CD8-positive, alpha-beta memory T cell (primary cell): ENCODE measurements at regions not wholly inside any gene's neighbourhood (a gene's known extent, or its start where the extent isn't known, plus 50 kb on each side); places are given as distances from the start of the nearest gene placed in this dataset.

Source experiments
- CTCF ChIA-PET: fragments of 350-600 bp; sonication (Branson Sonifier 250); formaldehyde crosslinking; loops from one replicate; lab custom pipeline; 2021; ENCODE audit warnings: antibody characterized with exemption; lab: Charles Lee
- POLR2A ChIA-PET: fragments of 350-600 bp; sonication (Branson Sonifier 250); formaldehyde crosslinking; loops from one replicate; lab custom pipeline; 2021; ENCODE audit warnings: antibody characterized with exemption; lab: Charles Lee
- DNase-seq, 5 donors: peaks; one replicate each; pipeline versions ENCODE4 v3.0.0 to v3.0.0-alpha.2; 2020 to 2022; ENCODE audit warnings: mixed read lengths in 1 of 5
- H3K27ac ChIP-seq: one replicate; pipeline ENCODE4 v1.7.0; 2013; ENCODE audit warnings: low read depth, mild to moderate bottlenecking, low read length, moderate library complexity
- H3K27me3 ChIP-seq: 2 replicates; pipeline ENCODE4 v1.7.0; 2013; ENCODE audit warnings: low read length, mild to moderate bottlenecking; ENCODE audit not compliant: insufficient read depth, poor library complexity, severe bottlenecking
- H3K36me3 ChIP-seq: 2 replicates; pipeline ENCODE4 v1.7.0; 2013; ENCODE audit warnings: mild to moderate bottlenecking, low read length, moderate library complexity; ENCODE audit not compliant: insufficient read depth
- H3K4me1 ChIP-seq: 2 replicates; pipeline ENCODE4 v1.7.0; 2013; ENCODE audit warnings: mild to moderate bottlenecking, low read length, moderate library complexity; ENCODE audit not compliant: insufficient read depth
- H3K4me3 ChIP-seq: 2 replicates; pipeline ENCODE4 v1.7.0; 2013; ENCODE audit warnings: mild to moderate bottlenecking, low read length
- H3K9me3 ChIP-seq: 2 replicates; pipeline ENCODE4 v1.7.0; 2013; ENCODE audit warnings: mild to moderate bottlenecking, low read length
- H3K27ac Mint-ChIP-seq, 8 donors: one replicate each; pipeline ENCODE4 v1.8.0; 2020 to 2021; ENCODE audit warnings: mixed read lengths in 8 of 8, mild to moderate bottlenecking in 6 of 8, inconsistent platforms in 3 of 8, moderate library complexity in 3 of 8
- H3K27me3 Mint-ChIP-seq, 2 donors: one replicate each; pipeline ENCODE4 v1.8.0; 2020 to 2021; ENCODE audit warnings: mixed read lengths in 2 of 2, mild to moderate bottlenecking in 1 of 2, moderate library complexity in 1 of 2
- H3K36me3 Mint-ChIP-seq, 3 donors: one replicate each; pipeline ENCODE4 v1.8.0; 2020 to 2021; ENCODE audit warnings: mixed read lengths in 3 of 3, inconsistent platforms in 1 of 3, mild to moderate bottlenecking in 1 of 3
- H3K4me1 Mint-ChIP-seq, 3 donors: one replicate each; pipeline ENCODE4 v1.8.0; 2020 to 2021; ENCODE audit warnings: mixed read lengths in 3 of 3, inconsistent platforms in 1 of 3, mild to moderate bottlenecking in 1 of 3
- H3K4me3 Mint-ChIP-seq, 7 donors: one replicate each; pipeline ENCODE4 v1.8.0; 2020 to 2021; ENCODE audit warnings: mixed read lengths in 7 of 7, mild to moderate bottlenecking in 6 of 7, moderate library complexity in 4 of 7, inconsistent platforms in 2 of 7
- H3K9me3 Mint-ChIP-seq, 5 donors: one replicate each; pipeline ENCODE4 v1.8.0; 2020 to 2022; ENCODE audit warnings: mixed read lengths in 5 of 5, mild to moderate bottlenecking in 3 of 5, moderate library complexity in 2 of 5, inconsistent platforms in 1 of 5

GRCh38 chr2:138440759-138441158 is 60.8 kb upstream of the SPOPL start:
- Mint-ChIP-seq H3K9me3 (peaks cover 0 to 2% (median 0%) of the 10 kb centered on the region in 5 donors), H3K27ac (peak overlapping the region in 1 of 8 donors; percentile 8), H3K4me1 (no peaks in the 10 kb centered on the region), H3K27me3 (no peaks in the 10 kb centered on the region), H3K4me3 (no peak overlapping the region), H3K36me3 (peaks cover 0 to 3% (median 1%) of the 10 kb centered on the region in 3 donors)
- ChIA-PET POLR2A (no interaction called here), CTCF (no interaction called here)
- no peak overlapping the region for H3K4me3 ChIP-seq
- H3K27me3 ChIP-seq: no peaks in the 10 kb centered on the region
- no peaks in the 10 kb centered on the region for H3K36me3 ChIP-seq
- no peaks in the 10 kb centered on the region for H3K4me1 ChIP-seq
- no peaks in the 10 kb centered on the region for H3K9me3 ChIP-seq
- H3K27ac ChIP-seq: no peak overlapping the region
- DNase-seq: no peak

DNA sequence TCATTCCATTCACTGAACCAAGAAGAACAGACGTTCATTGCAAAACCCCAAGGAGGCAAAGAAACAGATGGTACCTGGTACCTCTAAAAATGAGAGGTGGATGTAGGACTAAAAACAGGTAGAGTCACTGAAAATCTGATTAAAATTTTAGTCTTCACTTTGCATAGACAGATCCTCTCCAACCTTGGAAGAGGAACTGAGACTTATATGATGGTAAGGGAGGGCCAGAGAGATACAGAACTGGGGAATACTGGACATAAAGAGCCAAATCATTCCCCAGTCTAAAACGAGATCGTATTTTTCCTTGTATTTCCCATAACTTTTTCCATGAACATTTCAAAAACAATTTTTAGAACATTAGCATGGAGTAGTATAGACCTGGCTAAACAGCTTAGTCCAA is 59.7 kb upstream of the SPOPL start:
- Mint-ChIP-seq H3K36me3 (peaks cover 0 to 3% (median 1%) of the 10 kb centered on the region in 3 donors), H3K9me3 (peaks cover 0 to 2% (median 0%) of the 10 kb centered on the region in 5 donors), H3K27ac (no peak overlapping the region), H3K4me3 (no peak overlapping the region), H3K4me1 (no peaks in the 10 kb centered on the region), H3K27me3 (no peaks in the 10 kb centered on the region)
- Histone ChIP-seq H3K36me3 (no peaks in the 10 kb centered on the region), H3K4me3 (no peak overlapping the region), H3K27me3 (no peaks in the 10 kb centered on the region), H3K27ac (no peak overlapping the region), H3K4me1 (no peaks in the 10 kb centered on the region), H3K9me3 (no peaks in the 10 kb centered on the region)
- no peak for DNase-seq
- ChIA-PET CTCF (no interaction called here), POLR2A (no interaction called here)

DNA sequence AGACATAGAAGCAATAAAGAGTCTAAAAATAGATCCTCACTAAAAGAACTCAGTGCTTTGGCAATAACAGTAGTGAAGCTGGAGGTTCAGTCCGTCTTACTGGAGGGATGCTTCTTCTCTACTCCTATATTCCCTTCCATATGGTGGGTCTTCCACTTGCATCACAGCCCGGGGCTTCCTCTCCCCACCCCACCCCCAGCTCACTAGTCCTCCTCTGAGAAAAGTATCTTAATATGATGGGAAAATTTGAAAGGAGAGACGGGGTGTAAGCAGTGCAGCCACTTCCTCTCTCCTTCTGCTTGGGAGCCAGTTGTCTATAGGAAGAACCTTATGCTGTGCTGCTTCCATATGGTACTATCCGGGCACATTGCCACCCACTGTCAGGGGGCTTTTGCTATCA is 57.2 kb upstream of the SPOPL start:
- peaks cover 0 to 3% (median 1%) of the 10 kb centered on the region in 3 donors for H3K36me3 Mint-ChIP-seq
- no peak overlapping the region for H3K27ac ChIP-seq
- ChIA-PET POLR2A (no interaction called here), CTCF (no interaction called here)
- H3K4me1 Mint-ChIP-seq: no peaks in the 10 kb centered on the region
- no peaks in the 10 kb centered on the region for H3K9me3 ChIP-seq
- no peak overlapping the region for H3K4me3 ChIP-seq
- H3K27ac Mint-ChIP-seq: no peak overlapping the region
- H3K27me3 Mint-ChIP-seq: peaks cover 0 to 4% of the 10 kb centered on the region in 2 donors
- peaks cover 0 to 2% (median 0%) of the 10 kb centered on the region in 5 donors for H3K9me3 Mint-ChIP-seq
- H3K36me3 ChIP-seq: no peaks in the 10 kb centered on the region
- DNase-seq: no peak
- no peaks in the 10 kb centered on the region for H3K4me1 ChIP-seq
- H3K27me3 ChIP-seq: no peaks in the 10 kb centered on the region
- H3K4me3 Mint-ChIP-seq: no peak overlapping the region

DNA sequence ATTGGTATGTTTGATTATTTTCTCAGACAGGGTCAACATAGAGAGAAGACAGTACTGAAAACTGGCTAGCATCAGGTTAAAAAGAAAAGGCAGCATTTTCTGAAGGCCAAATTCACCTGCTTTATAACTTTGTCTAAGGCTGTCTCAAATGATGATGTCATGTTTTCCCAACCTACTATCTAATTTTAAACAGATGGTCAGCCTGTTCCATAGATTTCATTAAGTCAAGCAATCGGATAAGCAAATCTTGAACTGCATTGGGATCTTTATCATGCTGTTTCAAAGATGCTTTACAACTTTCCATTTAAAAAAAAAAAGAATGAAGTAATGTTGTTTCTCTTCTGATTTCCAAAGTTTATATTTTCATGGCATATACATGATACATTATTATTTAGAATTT is 56.3 kb upstream of the SPOPL start:
- Histone ChIP-seq H3K4me3 (no peak overlapping the region), H3K9me3 (no peaks in the 10 kb centered on the region), H3K27ac (no peak overlapping the region), H3K36me3 (no peaks in the 10 kb centered on the region), H3K27me3 (no peaks in the 10 kb centered on the region), H3K4me1 (no peaks in the 10 kb centered on the region)
- H3K36me3 Mint-ChIP-seq: peaks cover 0 to 3% (median 1%) of the 10 kb centered on the region in 3 donors
- no peak for DNase-seq
- no peak overlapping the region for H3K4me3 Mint-ChIP-seq
- no peaks in the 10 kb centered on the region for H3K4me1 Mint-ChIP-seq
- peaks cover 0 to 4% of the 10 kb centered on the region in 2 donors for H3K27me3 Mint-ChIP-seq
- CTCF ChIA-PET: no interaction called here
- H3K9me3 Mint-ChIP-seq: peaks cover 0 to 2% (median 0%) of the 10 kb centered on the region in 5 donors
- no peak overlapping the region for H3K27ac Mint-ChIP-seq
- POLR2A ChIA-PET: no interaction called here

- Mint-ChIP-seq H3K4me1 (no peaks in the 10 kb centered on the region), H3K27ac (no peak overlapping the region), H3K9me3 (peaks cover 0 to 2% (median 0%) of the 10 kb centered on the region in 5 donors), H3K36me3 (peaks cover 0 to 3% (median 1%) of the 10 kb centered on the region in 3 donors), H3K4me3 (no peak overlapping the region), H3K27me3 (peaks cover 0 to 4% of the 10 kb centered on the region in 2 donors)
- H3K27me3 ChIP-seq: no peaks in the 10 kb centered on the region
- H3K9me3 ChIP-seq: no peaks in the 10 kb centered on the region
- CTCF ChIA-PET: no interaction called here
- no peaks in the 10 kb centered on the region for H3K4me1 ChIP-seq
- H3K36me3 ChIP-seq: no peaks in the 10 kb centered on the region
- no peak overlapping the region for H3K27ac ChIP-seq
- DNase-seq: no peak
- H3K4me3 ChIP-seq: no peak overlapping the region
- POLR2A ChIA-PET: no interaction called here
Observed at GRCh38 chr2:138446043-138446442, 55.5 kb upstream of the SPOPL start.

DNA sequence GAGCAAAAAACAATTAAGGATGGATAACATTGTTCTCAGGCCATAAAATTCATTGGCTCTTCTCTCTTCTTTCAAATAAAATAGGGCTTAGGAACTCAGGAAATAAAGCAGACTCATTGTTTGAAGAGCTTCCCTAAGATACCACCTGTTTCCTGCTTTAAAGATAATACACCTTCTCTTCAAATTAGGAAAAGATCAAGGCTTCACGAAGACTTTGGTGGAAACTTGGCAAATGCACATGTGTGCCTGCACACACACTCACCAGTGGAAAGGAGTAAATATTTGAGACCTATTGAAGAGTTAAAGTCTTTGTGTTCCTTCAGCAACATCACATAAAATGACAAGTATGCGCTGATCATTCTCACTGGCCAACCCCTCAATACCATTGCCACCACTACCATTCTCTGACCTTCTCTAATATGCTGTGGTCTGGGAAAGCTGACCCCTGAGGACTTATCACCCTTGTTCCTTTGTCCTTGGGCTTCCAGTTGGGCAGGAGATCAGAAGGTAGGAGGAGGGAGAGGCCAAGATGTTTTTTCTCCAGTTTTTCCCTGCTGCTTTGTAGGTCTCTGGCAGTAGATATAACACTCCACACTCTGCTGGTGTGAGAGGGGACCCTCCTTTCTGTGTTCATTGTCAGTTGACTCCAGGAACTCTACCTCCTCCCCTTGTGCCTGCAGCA is 53.5 kb upstream of the SPOPL start:
- Histone ChIP-seq H3K36me3 (no peaks in the 10 kb centered on the region), H3K27ac (no peak overlapping the region), H3K4me1 (no peaks in the 10 kb centered on the region), H3K27me3 (no peaks in the 10 kb centered on the region), H3K9me3 (no peaks in the 10 kb centered on the region), H3K4me3 (no peak overlapping the region)
- no peak overlapping the region for H3K4me3 Mint-ChIP-seq
- peaks cover 0 to 5% of the 10 kb centered on the region in 2 donors for H3K27me3 Mint-ChIP-seq
- POLR2A ChIA-PET: no interaction called here
- peaks cover 0 to 5% (median 0%) of the 10 kb centered on the region in 3 donors for H3K36me3 Mint-ChIP-seq
- no peak for DNase-seq
- no peaks in the 10 kb centered on the region for H3K9me3 Mint-ChIP-seq
- H3K4me1 Mint-ChIP-seq: no peaks in the 10 kb centered on the region
- CTCF ChIA-PET: no interaction called here
- no peak overlapping the region for H3K27ac Mint-ChIP-seq
